Mesendoderm (in vitro differentiated cells): ENCODE measurements at regions not wholly inside any gene's neighbourhood (a gene's known extent, or its start where the extent isn't known, plus 50 kb on each side); places are given as distances from the start of the nearest gene placed in this dataset.
"Not testable (repeated sequence)": the region's sequence is repeated elsewhere in the genome, so short reads cannot be mapped to it uniquely, and the experiment has no call there.

Source experiments
- DNase-seq: peaks from one replicate; pipeline ENCODE4 v3.0.0; 2013
- H2AK5ac ChIP-seq: 2 replicates; pipeline ENCODE4 v1.6.1; 2013; ENCODE audit warnings: low read length, inconsistent platforms
- H2BK120ac ChIP-seq: 2 replicates; pipeline ENCODE4 v1.6.1; 2013; ENCODE audit warnings: low read depth, mild to moderate bottlenecking, low read length, moderate library complexity, mixed read lengths
- H2BK15ac ChIP-seq: replicated peaks from 2 replicates; pipeline ENCODE4 v1.6.1; 2013; ENCODE audit warnings: low read depth, mild to moderate bottlenecking, moderate library complexity
- H2BK5ac ChIP-seq: 2 replicates; pipeline ENCODE4 v1.6.1; 2013; ENCODE audit warnings: low read length, inconsistent platforms
- H3K18ac ChIP-seq: 2 replicates; pipeline ENCODE4 v1.6.1; 2013; ENCODE audit warnings: mild to moderate bottlenecking, low read length, mixed read lengths
- H3K23ac ChIP-seq: one replicate; pipeline ENCODE4 v1.6.1; 2013; ENCODE audit warnings: low read length
- H3K27ac ChIP-seq: 2 replicates; pipeline ENCODE4 v1.5.1; 2013; ENCODE audit warnings: low read depth, mild to moderate bottlenecking, inconsistent platforms, low read length, moderate library complexity
- H3K27me3 ChIP-seq: 2 replicates; pipeline ENCODE4 v1.6.1; 2013; ENCODE audit warnings: low read length, control low read depth, mild to moderate bottlenecking, inconsistent platforms; ENCODE audit not compliant: insufficient read depth, poor library complexity
- H3K36me3 ChIP-seq: 2 replicates; pipeline ENCODE4 v1.6.1; 2013; ENCODE audit warnings: low read length, inconsistent platforms; ENCODE audit not compliant: control insufficient read depth, insufficient read depth
- H3K4ac ChIP-seq: one replicate; pipeline ENCODE4 v1.6.1; 2013; ENCODE audit warnings: low read depth, mild to moderate bottlenecking, low read length, moderate library complexity
- H3K4me1 ChIP-seq: 2 replicates; pipeline ENCODE4 v1.6.1; 2013; ENCODE audit warnings: low read depth, low read length, inconsistent platforms; ENCODE audit not compliant: control insufficient read depth
- H3K4me2 ChIP-seq: 2 replicates; pipeline ENCODE4 v1.6.1; 2013; ENCODE audit warnings: low read length
- H3K4me3 ChIP-seq: 2 replicates; pipeline ENCODE4 v1.5.1; 2013; ENCODE audit warnings: mild to moderate bottlenecking, low read length
- H3K56ac ChIP-seq: one replicate; pipeline ENCODE4 v1.6.1; 2013; ENCODE audit warnings: low read length
- H3K79me1 ChIP-seq: 2 replicates; pipeline ENCODE4 v1.6.1; 2013; ENCODE audit warnings: low read length, inconsistent platforms
- H3K79me2 ChIP-seq: 2 replicates; pipeline ENCODE4 v1.6.1; 2013; ENCODE audit warnings: mild to moderate bottlenecking, low read length; ENCODE audit not compliant: control insufficient read depth, insufficient read depth
- H3K9ac ChIP-seq: 2 replicates; pipeline ENCODE4 v1.6.1; 2013; ENCODE audit warnings: low read length, inconsistent platforms
- H4K5ac ChIP-seq: one replicate; pipeline ENCODE4 v1.6.1; 2013; ENCODE audit warnings: low read length
- H4K8ac ChIP-seq: one replicate; pipeline ENCODE4 v1.6.1; 2013; ENCODE audit warnings: low read depth, mild to moderate bottlenecking, control low read depth, low read length, moderate library complexity
- WGBS: extraction: QIAGEN DNeasy Blood & Tissue Kit; methylation state at CpG from one replicate; pipeline ENCODE4 v1.1.7; 2013; ENCODE audit warnings: low lambda C conversion rate, missing lambda C conversion rate; ENCODE audit not compliant: insufficient coverage; ENCODE audit errors: extremely low coverage; 5-methylcytosine and 5-hydroxymethylcytosine counted together

- not testable (repeated sequence) for H3K79me1 ChIP-seq, H3K9ac ChIP-seq, H3K27me3 ChIP-seq, H3K4me1 ChIP-seq, H3K23ac ChIP-seq, H3K27ac ChIP-seq, H3K4me3 ChIP-seq, H3K56ac ChIP-seq, H3K18ac ChIP-seq, H3K4ac ChIP-seq, H2AK5ac ChIP-seq, H2BK120ac ChIP-seq, H3K4me2 ChIP-seq, H2BK15ac ChIP-seq, H4K5ac ChIP-seq, DNase-seq, H3K36me3 ChIP-seq, H4K8ac ChIP-seq, H3K79me2 ChIP-seq, H2BK5ac ChIP-seq
- WGBS: no CpG with 5 or more reads among the region's 7 CpGs
Observed at GRCh38 chr5:154636786-154637185, 118.4 kb upstream of the LARP1 start.

DNA sequence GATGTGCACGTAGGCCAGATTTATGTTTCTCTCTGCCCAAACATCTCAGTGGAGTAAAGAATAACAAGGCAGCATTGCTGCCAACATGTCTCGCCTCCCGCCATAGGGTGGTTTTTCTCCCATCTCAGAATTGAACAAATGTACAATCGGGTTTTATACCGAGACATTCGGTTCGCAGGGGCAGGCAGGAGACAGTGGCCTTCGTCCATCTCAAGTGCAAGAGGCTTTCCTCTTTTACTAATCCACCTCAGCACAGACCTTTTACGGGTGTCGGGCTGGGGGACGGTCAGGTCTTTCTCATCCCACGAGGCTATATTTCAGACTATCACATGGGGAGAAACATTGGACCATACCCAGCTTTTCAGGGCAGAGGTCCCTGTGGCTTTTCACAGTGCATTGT lies 118.9 kb upstream of the LARP1 start:
- H4K8ac ChIP-seq, H2BK5ac ChIP-seq, H3K79me2 ChIP-seq, H4K5ac ChIP-seq, H3K27ac ChIP-seq, DNase-seq, H3K4me2 ChIP-seq, H3K56ac ChIP-seq, H2BK15ac ChIP-seq, H3K4me1 ChIP-seq, H3K4ac ChIP-seq, H3K27me3 ChIP-seq, H2AK5ac ChIP-seq, H3K79me1 ChIP-seq, H3K4me3 ChIP-seq, H3K18ac ChIP-seq, H3K9ac ChIP-seq, H3K36me3 ChIP-seq, H2BK120ac ChIP-seq, H3K23ac ChIP-seq: not testable (repeated sequence)
- whole genome bisulfite sequencing: no CpG with 5 or more reads among the region's 12 CpGs

DNA sequence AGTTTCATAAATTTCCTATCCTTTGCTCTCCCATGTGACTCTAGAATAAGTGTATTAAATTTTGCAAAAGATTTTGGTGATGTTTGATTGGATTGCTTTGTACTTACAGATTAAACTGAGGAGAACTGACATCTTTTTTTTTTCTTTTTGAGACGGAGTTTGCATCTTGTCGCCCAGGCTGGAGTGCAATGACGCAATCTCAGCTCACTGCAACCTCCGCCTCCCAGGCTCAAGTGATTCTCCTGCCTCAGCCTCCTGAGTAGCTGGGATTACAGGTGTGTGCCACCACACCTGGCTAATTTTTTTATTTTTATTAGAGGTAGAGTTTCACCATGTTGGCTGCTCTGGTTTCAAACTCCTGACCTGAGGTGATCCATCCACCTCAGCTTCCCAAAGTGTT lies 121.4 kb upstream of the LARP1 start:
- not testable (repeated sequence) for H3K27ac ChIP-seq, H3K9ac ChIP-seq, H2BK15ac ChIP-seq, H2BK120ac ChIP-seq, H3K23ac ChIP-seq, H3K4me1 ChIP-seq, H4K8ac ChIP-seq, H2BK5ac ChIP-seq, H3K18ac ChIP-seq, H3K79me2 ChIP-seq, H2AK5ac ChIP-seq, H3K4me2 ChIP-seq, H3K56ac ChIP-seq, H3K4me3 ChIP-seq, DNase-seq, H4K5ac ChIP-seq, H3K27me3 ChIP-seq, H3K79me1 ChIP-seq, H3K36me3 ChIP-seq, H3K4ac ChIP-seq
- WGBS: no CpG with 5 or more reads among the region's 4 CpGs

DNA sequence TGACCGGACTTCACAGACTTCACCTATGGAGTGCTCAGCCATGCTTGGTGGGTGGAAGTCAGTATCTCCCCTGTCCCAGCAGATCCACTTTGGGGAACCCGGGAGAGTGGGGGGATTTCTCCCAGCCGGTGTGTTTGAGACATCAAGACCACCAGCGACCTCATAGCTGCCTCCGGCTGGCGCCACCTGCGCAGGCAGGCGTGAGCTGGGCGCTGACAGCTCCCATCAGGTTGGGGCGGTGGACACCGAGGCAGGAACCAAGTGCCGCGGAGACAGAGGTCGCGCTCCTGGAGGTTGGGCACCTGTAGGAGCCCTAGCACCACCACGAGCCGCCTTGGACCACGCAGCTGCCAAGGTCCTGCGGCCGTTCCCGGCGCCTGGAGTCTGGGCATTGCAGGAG lies 124.0 kb upstream of the LARP1 start:
- no peak overlapping the region for H2BK120ac ChIP-seq
- no peak overlapping the region for H3K4ac ChIP-seq
- no peak overlapping the region for H3K9ac ChIP-seq
- no CpG with 5 or more reads among the region's 22 CpGs for WGBS
- no peak overlapping the region for H3K27ac ChIP-seq
- H3K4me1 ChIP-seq: no peaks in the 10 kb centered on the region
- no peak overlapping the region for H3K4me3 ChIP-seq
- H2BK15ac ChIP-seq: no peak overlapping the region
- H4K5ac ChIP-seq: no peak overlapping the region
- H3K4me2 ChIP-seq: no peak overlapping the region
- H3K36me3 ChIP-seq: no peaks in the 10 kb centered on the region
- no peak overlapping the region for H3K56ac ChIP-seq
- no peaks in the 10 kb centered on the region for H3K27me3 ChIP-seq
- no peak overlapping the region for H2BK5ac ChIP-seq
- no peak overlapping the region for H3K18ac ChIP-seq
- no peaks in the 10 kb centered on the region for H3K79me1 ChIP-seq
- peak overlapping the region; percentile 24 for H3K23ac ChIP-seq
- no peak for DNase-seq
- no peaks in the 10 kb centered on the region for H3K79me2 ChIP-seq
- H2AK5ac ChIP-seq: no peak overlapping the region
- H4K8ac ChIP-seq: no peak overlapping the region

DNA sequence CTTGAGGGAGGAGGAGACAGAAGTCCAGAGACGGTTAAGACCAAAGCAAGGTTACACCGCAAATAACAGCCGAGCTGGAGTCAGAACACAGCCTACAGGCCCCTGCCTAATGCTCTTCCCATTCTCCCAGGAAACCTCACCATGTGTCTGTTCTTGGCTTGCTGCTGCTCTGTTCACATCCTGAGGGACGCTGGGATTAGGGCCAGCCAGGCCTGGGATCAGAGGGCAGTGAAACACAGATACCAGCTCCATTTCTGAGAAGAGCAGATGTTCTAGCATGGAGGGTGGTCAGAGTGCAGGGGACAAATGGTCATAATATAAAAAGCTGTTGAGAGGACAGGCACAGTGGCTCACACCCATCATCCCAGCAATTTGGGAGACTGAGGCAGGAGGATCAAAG lies 124.8 kb upstream of the LARP1 start:
- Histone ChIP-seq H4K8ac (no peak overlapping the region), H3K36me3 (no peaks in the 10 kb centered on the region), H3K23ac (no peak overlapping the region), H3K4me3 (no peak overlapping the region), H3K79me2 (no peaks in the 10 kb centered on the region), H3K56ac (no peak overlapping the region), H2BK120ac (no peak overlapping the region), H2BK5ac (no peak overlapping the region), H3K4ac (no peak overlapping the region), H3K27ac (no peak overlapping the region), H3K4me2 (no peak overlapping the region), H4K5ac (no peak overlapping the region), H3K9ac (no peak overlapping the region), H3K79me1 (no peaks in the 10 kb centered on the region), H3K18ac (no peak overlapping the region), H2AK5ac (no peak overlapping the region), H3K4me1 (no peaks in the 10 kb centered on the region), H3K27me3 (no peaks in the 10 kb centered on the region), H2BK15ac (no peak overlapping the region)
- WGBS: no CpG with 5 or more reads among the region's 4 CpGs
- no peak for DNase-seq

GRCh38 chr5:154628685-154629084 lies 126.5 kb upstream of the LARP1 start:
- Histone ChIP-seq H3K56ac (no peak overlapping the region), H3K79me2 (no peaks in the 10 kb centered on the region), H3K4ac (no peak overlapping the region), H3K36me3 (no peaks in the 10 kb centered on the region), H3K18ac (no peak overlapping the region), H3K4me3 (no peak overlapping the region), H3K27me3 (no peaks in the 10 kb centered on the region), H3K27ac (no peak overlapping the region), H3K4me2 (no peak overlapping the region), H2BK120ac (no peak overlapping the region), H3K4me1 (no peaks in the 10 kb centered on the region), H3K79me1 (no peaks in the 10 kb centered on the region), H2BK5ac (no peak overlapping the region), H4K8ac (no peak overlapping the region), H4K5ac (no peak overlapping the region), H2BK15ac (no peak overlapping the region), H3K23ac (no peak overlapping the region), H3K9ac (no peak overlapping the region), H2AK5ac (no peak overlapping the region)
- no peak for DNase-seq
- WGBS: no CpG with 5 or more reads among the region's 4 CpGs
